ENCODE measurements at regions not wholly inside any gene's neighbourhood (a gene's known extent, or its start where the extent isn't known, plus 50 kb on each side); places are given as distances from the start of the nearest gene placed in this dataset.

GRCh38 chr9:38120961-38121360, 51.9 kb upstream of the SHB start:
- no peak overlapping the region for H2AFZ ChIP-seq (ENCODE audit: low read depth, low read length, severe bottlenecking)
- H3K9me2 ChIP-seq (replicated peaks; ENCODE audit: insufficient read depth, low read length) = no peaks in the 10 kb centered on the region
- H3K27ac ChIP-seq (ENCODE audit: low read depth, low read length) = no peak overlapping the region
- H3K27me3 ChIP-seq (ENCODE audit: low read length) = no peaks in the 10 kb centered on the region
- H3K9ac ChIP-seq (ENCODE audit: low read length) = no peak overlapping the region
- no peaks in the 10 kb centered on the region for H3K79me2 ChIP-seq (ENCODE audit: insufficient read depth, low read length)
- H3F3A ChIP-seq (ENCODE audit: insufficient read depth) = no peaks in the 10 kb centered on the region
- no peaks in the 10 kb centered on the region for H4K20me1 ChIP-seq (ENCODE audit: low read depth, low read length)
- H3K4me3 ChIP-seq (ENCODE audit: insufficient read depth, low read length, poor library complexity, severe bottlenecking) = no peak overlapping the region
- no peaks in the 10 kb centered on the region for H3K9me3 ChIP-seq (ENCODE audit: insufficient read depth, low read length)
- H3K4me2 ChIP-seq (ENCODE audit: low read depth, low read length, poor library complexity, severe bottlenecking) = no peak overlapping the region
- H3K36me3 ChIP-seq (ENCODE audit: low read length) = no peaks in the 10 kb centered on the region
- TF ChIP-seq, protein P1, sequence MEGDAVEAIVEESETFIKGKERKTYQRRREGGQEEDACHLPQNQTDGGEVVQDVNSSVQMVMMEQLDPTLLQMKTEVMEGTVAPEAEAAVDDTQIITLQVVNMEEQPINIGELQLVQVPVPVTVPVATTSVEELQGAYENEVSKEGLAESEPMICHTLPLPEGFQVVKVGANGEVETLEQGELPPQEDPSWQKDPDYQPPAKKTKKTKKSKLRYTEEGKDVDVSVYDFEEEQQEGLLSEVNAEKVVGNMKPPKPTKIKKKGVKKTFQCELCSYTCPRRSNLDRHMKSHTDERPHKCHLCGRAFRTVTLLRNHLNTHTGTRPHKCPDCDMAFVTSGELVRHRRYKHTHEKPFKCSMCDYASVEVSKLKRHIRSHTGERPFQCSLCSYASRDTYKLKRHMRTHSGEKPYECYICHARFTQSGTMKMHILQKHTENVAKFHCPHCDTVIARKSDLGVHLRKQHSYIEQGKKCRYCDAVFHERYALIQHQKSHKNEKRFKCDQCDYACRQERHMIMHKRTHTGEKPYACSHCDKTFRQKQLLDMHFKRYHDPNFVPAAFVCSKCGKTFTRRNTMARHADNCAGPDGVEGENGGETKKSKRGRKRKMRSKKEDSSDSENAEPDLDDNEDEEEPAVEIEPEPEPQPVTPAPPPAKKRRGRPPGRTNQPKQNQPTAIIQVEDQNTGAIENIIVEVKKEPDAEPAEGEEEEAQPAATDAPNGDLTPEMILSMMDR (IDR thresholded peaks at IDR 0.05; ENCODE audit: insufficient read depth, low read length, poor library complexity, severe bottlenecking) = no peak
- TF ChIP-seq EZH2phosphoT487 (conservative IDR thresholded peaks at IDR 0.05; ENCODE audit: low read length) = no peak

GRCh38 chr9:38119560-38120236, 50.7 kb upstream of the SHB start:
- Histone ChIP-seq H3F3A (ENCODE audit: insufficient read depth) (no peaks in the 10 kb centered on the region), H3K36me3 (ENCODE audit: low read length) (no peaks in the 10 kb centered on the region), H3K27ac (ENCODE audit: low read depth, low read length) (no peak overlapping the region), H3K4me3 (ENCODE audit: insufficient read depth, low read length, poor library complexity, severe bottlenecking) (no peak overlapping the region), H3K9me2 (replicated peaks; ENCODE audit: insufficient read depth, low read length) (no peaks in the 10 kb centered on the region), H3K4me2 (ENCODE audit: low read depth, low read length, poor library complexity, severe bottlenecking) (no peak overlapping the region), H3K9ac (ENCODE audit: low read length) (no peak overlapping the region), H3K27me3 (ENCODE audit: low read length) (no peaks in the 10 kb centered on the region), H3K9me3 (ENCODE audit: insufficient read depth, low read length) (no peaks in the 10 kb centered on the region), H3K79me2 (ENCODE audit: insufficient read depth, low read length) (no peaks in the 10 kb centered on the region), H2AFZ (ENCODE audit: low read depth, low read length, severe bottlenecking) (no peak overlapping the region), H4K20me1 (ENCODE audit: low read depth, low read length) (no peaks in the 10 kb centered on the region)
- TF ChIP-seq, protein P1 (IDR thresholded peaks at IDR 0.05; ENCODE audit: insufficient read depth, low read length, poor library complexity, severe bottlenecking) = no peak
- TF ChIP-seq EZH2phosphoT487 (conservative IDR thresholded peaks at IDR 0.05; ENCODE audit: low read length) = no peak

DNA sequence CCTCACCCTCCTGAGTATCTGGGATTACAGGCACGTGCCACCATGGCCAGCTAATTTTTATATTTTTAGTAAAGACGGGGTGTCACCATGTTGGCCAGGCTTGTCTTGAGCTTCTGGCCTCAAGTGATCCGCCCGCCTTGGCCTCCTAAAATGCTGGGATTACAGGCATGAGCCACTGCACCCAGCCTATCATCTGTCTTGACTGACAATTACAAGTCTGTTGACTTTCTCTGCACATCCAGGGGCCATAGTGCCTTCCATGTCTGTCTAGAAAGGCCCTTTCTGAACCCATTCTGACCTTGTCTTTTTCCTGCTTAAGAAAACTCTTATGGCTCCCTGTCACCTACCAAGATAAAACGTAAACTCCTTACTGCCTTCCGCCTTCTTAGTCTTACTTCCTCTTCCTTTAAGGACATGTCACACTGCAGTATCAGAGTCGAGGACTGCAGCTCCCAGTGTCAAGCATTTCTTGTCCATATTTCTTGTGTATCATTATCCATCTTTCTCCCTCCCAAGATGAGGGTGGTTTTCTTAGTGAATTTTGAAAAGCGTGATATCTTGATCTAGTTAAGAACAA, 49.9 kb upstream of the SHB start:
- Histone ChIP-seq H3K36me3 (ENCODE audit: low read length) (no peaks in the 10 kb centered on the region), H3F3A (ENCODE audit: insufficient read depth) (no peaks in the 10 kb centered on the region), H3K4me2 (ENCODE audit: low read depth, low read length, poor library complexity, severe bottlenecking) (no peak overlapping the region), H3K9me3 (ENCODE audit: insufficient read depth, low read length) (no peaks in the 10 kb centered on the region), H3K9ac (ENCODE audit: low read length) (no peak overlapping the region), H3K9me2 (replicated peaks; ENCODE audit: insufficient read depth, low read length) (no peaks in the 10 kb centered on the region), H3K27me3 (ENCODE audit: low read length) (no peaks in the 10 kb centered on the region), H2AFZ (ENCODE audit: low read depth, low read length, severe bottlenecking) (no peak overlapping the region), H3K27ac (ENCODE audit: low read depth, low read length) (no peak overlapping the region), H4K20me1 (ENCODE audit: low read depth, low read length) (no peaks in the 10 kb centered on the region), H3K4me3 (ENCODE audit: insufficient read depth, low read length, poor library complexity, severe bottlenecking) (no peak overlapping the region), H3K79me2 (ENCODE audit: insufficient read depth, low read length) (no peaks in the 10 kb centered on the region)
- TF ChIP-seq, protein P1 (IDR thresholded peaks at IDR 0.05; ENCODE audit: insufficient read depth, low read length, poor library complexity, severe bottlenecking) = no peak
- TF ChIP-seq EZH2phosphoT487 (conservative IDR thresholded peaks at IDR 0.05; ENCODE audit: low read length) = no peak

Measured in SU-DHL-6 (cell line).